ENCODE measurements at regions not wholly inside any gene's neighbourhood (a gene's known extent, or its start where the extent isn't known, plus 50 kb on each side); places are given as distances from the start of the nearest gene placed in this dataset.
A peak's percentile ranks its signal among the peaks of the same experiment; 100 is the strongest.

- H3K4me3 ChIP-seq (ENCODE audit: control insufficient read depth, low read depth, low read length): no peak overlapping the region
- no peak for DNase-seq (ENCODE audit: low read depth)
- no peak for TF ChIP-seq CTCF (IDR thresholded peaks at IDR 0.05; ENCODE audit: control insufficient read depth, insufficient read depth, low read depth, low read length, missing control alignments)
Observed at GRCh38 chr4:72827968-72828367, 241.5 kb downstream of the COX18 start.

- TF ChIP-seq CTCF (IDR thresholded peaks at IDR 0.05; ENCODE audit: control insufficient read depth, insufficient read depth, low read depth, low read length, missing control alignments): no peak
- no peak overlapping the region for H3K4me3 ChIP-seq (ENCODE audit: control insufficient read depth, low read depth, low read length)
- no peak for DNase-seq (ENCODE audit: low read depth)
Observed at GRCh38 chr4:72820107-72820506, 249.4 kb downstream of the COX18 start.

GRCh38 chr4:72817012-72817411, 248.0 kb upstream of the ADAMTS3 start:
- peak; percentile 46 for DNase-seq (ENCODE audit: low read depth)
- no peak for TF ChIP-seq CTCF (IDR thresholded peaks at IDR 0.05; ENCODE audit: control insufficient read depth, insufficient read depth, low read depth, low read length, missing control alignments)
- H3K4me3 ChIP-seq (ENCODE audit: control insufficient read depth, low read depth, low read length): no peak overlapping the region

GRCh38 chr4:72814241-72814640, 245.2 kb upstream of the ADAMTS3 start:
- no peak for DNase-seq (ENCODE audit: low read depth)
- TF ChIP-seq CTCF (IDR thresholded peaks at IDR 0.05; ENCODE audit: control insufficient read depth, insufficient read depth, low read depth, low read length, missing control alignments): no peak
- no peak overlapping the region for H3K4me3 ChIP-seq (ENCODE audit: control insufficient read depth, low read depth, low read length)

GRCh38 chr4:72809208-72809607, 240.2 kb upstream of the ADAMTS3 start:
- TF ChIP-seq CTCF (IDR thresholded peaks at IDR 0.05; ENCODE audit: control insufficient read depth, insufficient read depth, low read depth, low read length, missing control alignments): no peak
- no peak overlapping the region for H3K4me3 ChIP-seq (ENCODE audit: control insufficient read depth, low read depth, low read length)
- no peak for DNase-seq (ENCODE audit: low read depth)

GRCh38 chr4:72805284-72805683, 236.3 kb upstream of the ADAMTS3 start:
- DNase-seq (ENCODE audit: low read depth): no peak
- H3K4me3 ChIP-seq (ENCODE audit: control insufficient read depth, low read depth, low read length): no peak overlapping the region
- no peak for TF ChIP-seq CTCF (IDR thresholded peaks at IDR 0.05; ENCODE audit: control insufficient read depth, insufficient read depth, low read depth, low read length, missing control alignments)

GRCh38 chr4:72797486-72797885, 228.5 kb upstream of the ADAMTS3 start:
- no peak for DNase-seq (ENCODE audit: low read depth)
- H3K4me3 ChIP-seq (ENCODE audit: control insufficient read depth, low read depth, low read length): no peak overlapping the region
- TF ChIP-seq CTCF (IDR thresholded peaks at IDR 0.05; ENCODE audit: control insufficient read depth, insufficient read depth, low read depth, low read length, missing control alignments): no peak

Measured in AG09309 (cell line).